HG03045 (cell line): ENCODE measurements at regions not wholly inside any gene's neighbourhood (a gene's known extent, or its start where the extent isn't known, plus 50 kb on each side); places are given as distances from the start of the nearest gene placed in this dataset.

ENCODE experiments used
- ATAC-seq: cut with Tn5 transposase; IDR thresholded peaks from one replicate; pipeline ENCODE4 v1.9.1; 2021; ENCODE audit warnings: mild to moderate bottlenecking, moderate library complexity; ENCODE audit not compliant: unreplicated experiment

DNA sequence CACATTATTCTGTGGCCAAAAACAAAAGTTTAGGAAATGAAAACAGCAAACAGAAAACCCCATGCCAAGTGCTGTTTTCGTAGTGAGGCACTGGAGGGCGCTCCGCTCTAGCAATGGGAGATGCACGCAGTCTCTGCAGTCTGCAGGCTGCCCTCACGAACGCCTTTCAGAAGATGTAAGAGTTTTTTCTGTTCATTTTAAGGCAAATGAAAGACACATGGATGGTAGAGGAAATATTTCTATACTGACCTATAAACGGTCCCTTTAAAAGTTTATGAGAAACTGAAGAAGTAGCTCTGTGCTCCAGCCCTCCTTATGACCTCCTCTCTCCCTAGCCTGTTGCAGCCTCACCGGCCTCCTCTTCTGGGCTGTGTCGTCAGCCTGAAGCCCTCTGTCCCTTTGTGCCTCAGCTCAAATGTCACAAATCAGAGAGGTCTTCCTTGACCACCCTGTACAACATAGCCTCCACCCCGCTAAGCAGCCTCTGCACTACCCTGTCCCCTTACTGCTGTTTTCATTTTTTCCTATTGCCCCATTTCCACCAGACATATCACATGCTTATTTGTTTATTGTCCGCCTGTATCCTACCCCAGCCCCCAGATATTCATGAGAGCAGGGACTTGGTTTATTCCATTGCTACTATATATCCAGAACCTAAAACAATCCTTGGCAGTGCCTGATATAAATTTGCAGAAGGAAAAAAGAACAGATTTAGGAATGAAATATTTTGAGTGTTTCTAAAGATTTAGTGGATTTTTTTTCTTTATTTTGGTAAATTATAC, 116.4 kb downstream of the TM9SF2 start:
- no peak for ATAC-seq

- peak; percentile 71 for ATAC-seq
Observed at GRCh38 chr13:99614465-99614885, 113.2 kb downstream of the TM9SF2 start.
